Liver (tissue), 8 donors: ENCODE measurements at regions not wholly inside any gene's neighbourhood (a gene's known extent, or its start where the extent isn't known, plus 50 kb on each side); places are given as distances from the start of the nearest gene placed in this dataset.

Experiments used
- DNase-seq: peaks from one replicate; pipeline ENCODE4 v3.0.0-alpha.2; 2017; ENCODE audit warnings: low spot score
- H3K27ac ChIP-seq, 2 donors: one replicate each; pipeline ENCODE4 v1.7.0; 2013; ENCODE audit warnings: inconsistent platforms in 2 of 2, low read length in 2 of 2, control low read depth in 1 of 2, low read depth in 1 of 2, mild to moderate bottlenecking in 1 of 2
- H3K27me3 ChIP-seq, 4 donors: one replicate each; pipeline versions ENCODE4 v1.6.1 to v1.7.0; 2013; ENCODE audit warnings: low read length in 3 of 4, inconsistent platforms in 1 of 4, mild to moderate bottlenecking in 1 of 4, moderate library complexity in 1 of 4; ENCODE audit not compliant: control insufficient read depth in 4 of 4, insufficient read depth in 4 of 4
- H3K36me3 ChIP-seq, 4 donors: one replicate each; pipeline versions ENCODE4 v1.6.1 to v1.7.0; 2013; ENCODE audit warnings: low read length in 3 of 4, mild to moderate bottlenecking in 3 of 4, low read depth in 1 of 4, moderate library complexity in 1 of 4; ENCODE audit not compliant: control insufficient read depth in 4 of 4, insufficient read depth in 3 of 4
- H3K4me1 ChIP-seq, 4 donors: one replicate each; pipeline versions ENCODE4 v1.6.1 to v1.7.0; 2013; ENCODE audit warnings: low read length in 3 of 4, mild to moderate bottlenecking in 3 of 4, moderate library complexity in 1 of 4; ENCODE audit not compliant: control insufficient read depth in 4 of 4, insufficient read depth in 4 of 4
- H3K4me3 ChIP-seq, 3 donors: one replicate each; pipeline versions ENCODE4 v1.6.1 to v1.7.0; 2013; ENCODE audit warnings: low read length in 3 of 3, control low read depth in 1 of 3, low read depth in 1 of 3, mild to moderate bottlenecking in 1 of 3
- H3K9ac ChIP-seq, 2 donors: one replicate each; pipeline ENCODE4 v1.7.0; 2013; ENCODE audit warnings: low read length in 2 of 2, mild to moderate bottlenecking in 2 of 2, moderate library complexity in 2 of 2, control low read depth in 1 of 2, low read depth in 1 of 2
- H3K9me3 ChIP-seq, 4 donors: one replicate each; pipeline versions ENCODE4 v1.6.1 to v1.7.0; 2013; ENCODE audit warnings: low read length in 3 of 4; ENCODE audit not compliant: control insufficient read depth in 4 of 4
- EGR1 ChIP-seq, 2 donors: IDR thresholded peaks; 2 replicates each; pipeline ENCODE4 v1.6.1; 2016 to 2018; ENCODE audit warnings: antibody characterized with exemption in 2 of 2, low read depth in 2 of 2
- FOXA1 ChIP-seq: IDR thresholded peaks from 2 replicates; pipeline ENCODE4 v1.6.1; 2016; ENCODE audit warnings: antibody characterized with exemption
- FOXA2 ChIP-seq: IDR thresholded peaks from 2 replicates; pipeline ENCODE4 v1.6.1; 2016; ENCODE audit warnings: antibody characterized with exemption
- GABPA ChIP-seq, 2 donors: IDR thresholded peaks in 1 of 2; conservative IDR thresholded peaks in 1 of 2; 2 replicates each; pipeline ENCODE4 v1.6.1; 2016; ENCODE audit warnings: antibody characterized with exemption in 2 of 2, mild to moderate bottlenecking in 1 of 2, moderate library complexity in 1 of 2
- HNF4A ChIP-seq, 2 donors: conservative IDR thresholded peaks; 2 replicates each; pipeline ENCODE4 v1.6.1; 2016; ENCODE audit warnings: antibody characterized with exemption in 2 of 2, mild to moderate bottlenecking in 2 of 2
- JUND ChIP-seq, 2 donors: IDR thresholded peaks; 2 replicates each; pipeline ENCODE4 v1.6.1; 2016; ENCODE audit warnings: antibody characterized with exemption in 2 of 2
- NR2F2 ChIP-seq: IDR thresholded peaks from 2 replicates; pipeline ENCODE4 v1.6.1; 2016; ENCODE audit warnings: antibody characterized with exemption
- RAD21 ChIP-seq, 2 donors: IDR thresholded peaks; 2 replicates each; pipeline ENCODE4 v1.6.1; 2016; ENCODE audit warnings: antibody characterized with exemption in 2 of 2, mild to moderate bottlenecking in 2 of 2
- RXRA ChIP-seq, 2 donors: IDR thresholded peaks; 2 replicates each; pipeline ENCODE4 v1.6.1; 2017 to 2018; ENCODE audit warnings: antibody characterized with exemption in 2 of 2, mild to moderate bottlenecking in 1 of 2
- SP1 ChIP-seq: IDR thresholded peaks from 2 replicates; pipeline ENCODE4 v1.6.1; 2018; ENCODE audit warnings: antibody characterized with exemption, mild to moderate bottlenecking
- TAF1 ChIP-seq: conservative IDR thresholded peaks from 2 replicates; pipeline ENCODE4 v1.6.1; 2016; ENCODE audit warnings: antibody characterized with exemption, mild to moderate bottlenecking
- YY1 ChIP-seq: IDR thresholded peaks from 2 replicates; pipeline ENCODE4 v1.6.1; 2016; ENCODE audit warnings: antibody characterized with exemption, mild to moderate bottlenecking
- WGBS: extraction: QIAGEN DNeasy Blood & Tissue Kit; methylation state at CpG from one replicate; pipeline ENCODE4 v1.1.7; 2013; 5-methylcytosine and 5-hydroxymethylcytosine counted together
- TF ChIP-seq, protein P1 (sequence below): IDR thresholded peaks from 2 replicates; pipeline ENCODE4 v1.6.1; 2016; ENCODE audit warnings: antibody characterized with exemption
- TF ChIP-seq, protein P2 (sequence below): fragments of 150-350 bp; IDR thresholded peaks from 2 replicates; pipeline ENCODE4 v1.5.1; 2017; ENCODE audit warnings: improper control_type of control experiment, low read depth, low read length; ENCODE audit not compliant: missing input control
- TF ChIP-seq, protein P3 (sequence below): IDR thresholded peaks from 2 replicates; pipeline ENCODE4 v1.6.1; 2016; ENCODE audit warnings: antibody characterized with exemption
- TF ChIP-seq, protein P4 (sequence below): IDR thresholded peaks from 2 replicates; pipeline ENCODE4 v1.6.1; 2016; ENCODE audit warnings: antibody characterized with exemption
- TF ChIP-seq, protein P5 (sequence below): IDR thresholded peaks from 2 replicates; pipeline ENCODE4 v1.6.1; 2016; ENCODE audit warnings: antibody characterized with exemption, mild to moderate bottlenecking
- donor health status: healthy.
- donor health status: healthy.
- donor health status: healthy.
- donor health status: healthy.
- donor health status: healthy.

DNA sequence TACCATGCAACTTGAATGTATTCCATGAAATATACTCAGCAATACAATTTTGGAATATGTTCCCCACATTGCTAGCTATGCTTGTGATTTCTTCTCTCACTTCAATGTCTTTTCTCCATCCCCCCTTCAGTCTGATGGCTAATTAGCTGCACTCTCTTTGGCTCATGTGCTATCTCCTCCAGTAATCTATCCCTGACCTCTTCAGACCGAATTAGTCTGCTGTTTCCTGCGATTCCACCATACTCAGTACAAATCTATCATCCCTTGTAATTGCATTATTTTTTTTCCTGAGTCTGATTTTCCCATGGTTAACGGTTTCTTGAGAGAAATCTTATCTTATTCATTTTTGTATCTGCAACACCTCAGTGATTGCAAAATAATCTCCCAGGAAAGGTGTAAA lies 360.7 kb upstream of the CDH10 start:
- no peak overlapping the region for H3K27ac ChIP-seq
- H3K4me3 ChIP-seq, result no peak overlapping the region
- no peaks in the 10 kb centered on the region for H3K27me3 ChIP-seq
- H3K9ac ChIP-seq, result no peak overlapping the region
- H3K4me1 ChIP-seq, result no peaks in the 10 kb centered on the region
- DNase-seq, result no peak
- TF ChIP-seq SP1 (no peak), RXRA (IDR thresholded peaks at IDR 0.05) (no peak), FOXA1 (no peak), GABPA (IDR thresholded peaks at IDR 0.05 in 1 of 2, conservative IDR thresholded peaks at IDR 0.05 in 1 of 2) (no peak), TAF1 (no peak), NR2F2 (no peak), EGR1 (IDR thresholded peaks at IDR 0.05; ENCODE audit: low read depth in 2 of 2) (no peak), RAD21 (IDR thresholded peaks at IDR 0.05) (no peak), JUND (IDR thresholded peaks at IDR 0.05) (no peak), HNF4A (conservative IDR thresholded peaks at IDR 0.05) (no peak)
- TF ChIP-seq, protein P1, sequence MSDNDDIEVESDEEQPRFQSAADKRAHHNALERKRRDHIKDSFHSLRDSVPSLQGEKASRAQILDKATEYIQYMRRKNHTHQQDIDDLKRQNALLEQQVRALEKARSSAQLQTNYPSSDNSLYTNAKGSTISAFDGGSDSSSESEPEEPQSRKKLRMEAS, result no peak
- TF ChIP-seq, protein P2, sequence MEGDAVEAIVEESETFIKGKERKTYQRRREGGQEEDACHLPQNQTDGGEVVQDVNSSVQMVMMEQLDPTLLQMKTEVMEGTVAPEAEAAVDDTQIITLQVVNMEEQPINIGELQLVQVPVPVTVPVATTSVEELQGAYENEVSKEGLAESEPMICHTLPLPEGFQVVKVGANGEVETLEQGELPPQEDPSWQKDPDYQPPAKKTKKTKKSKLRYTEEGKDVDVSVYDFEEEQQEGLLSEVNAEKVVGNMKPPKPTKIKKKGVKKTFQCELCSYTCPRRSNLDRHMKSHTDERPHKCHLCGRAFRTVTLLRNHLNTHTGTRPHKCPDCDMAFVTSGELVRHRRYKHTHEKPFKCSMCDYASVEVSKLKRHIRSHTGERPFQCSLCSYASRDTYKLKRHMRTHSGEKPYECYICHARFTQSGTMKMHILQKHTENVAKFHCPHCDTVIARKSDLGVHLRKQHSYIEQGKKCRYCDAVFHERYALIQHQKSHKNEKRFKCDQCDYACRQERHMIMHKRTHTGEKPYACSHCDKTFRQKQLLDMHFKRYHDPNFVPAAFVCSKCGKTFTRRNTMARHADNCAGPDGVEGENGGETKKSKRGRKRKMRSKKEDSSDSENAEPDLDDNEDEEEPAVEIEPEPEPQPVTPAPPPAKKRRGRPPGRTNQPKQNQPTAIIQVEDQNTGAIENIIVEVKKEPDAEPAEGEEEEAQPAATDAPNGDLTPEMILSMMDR, result no peak
- TF ChIP-seq, protein P3, sequence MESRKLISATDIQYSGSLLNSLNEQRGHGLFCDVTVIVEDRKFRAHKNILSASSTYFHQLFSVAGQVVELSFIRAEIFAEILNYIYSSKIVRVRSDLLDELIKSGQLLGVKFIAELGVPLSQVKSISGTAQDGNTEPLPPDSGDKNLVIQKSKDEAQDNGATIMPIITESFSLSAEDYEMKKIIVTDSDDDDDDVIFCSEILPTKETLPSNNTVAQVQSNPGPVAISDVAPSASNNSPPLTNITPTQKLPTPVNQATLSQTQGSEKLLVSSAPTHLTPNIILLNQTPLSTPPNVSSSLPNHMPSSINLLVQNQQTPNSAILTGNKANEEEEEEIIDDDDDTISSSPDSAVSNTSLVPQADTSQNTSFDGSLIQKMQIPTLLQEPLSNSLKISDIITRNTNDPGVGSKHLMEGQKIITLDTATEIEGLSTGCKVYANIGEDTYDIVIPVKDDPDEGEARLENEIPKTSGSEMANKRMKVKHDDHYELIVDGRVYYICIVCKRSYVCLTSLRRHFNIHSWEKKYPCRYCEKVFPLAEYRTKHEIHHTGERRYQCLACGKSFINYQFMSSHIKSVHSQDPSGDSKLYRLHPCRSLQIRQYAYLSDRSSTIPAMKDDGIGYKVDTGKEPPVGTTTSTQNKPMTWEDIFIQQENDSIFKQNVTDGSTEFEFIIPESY, result no peak
- TF ChIP-seq, protein P4, sequence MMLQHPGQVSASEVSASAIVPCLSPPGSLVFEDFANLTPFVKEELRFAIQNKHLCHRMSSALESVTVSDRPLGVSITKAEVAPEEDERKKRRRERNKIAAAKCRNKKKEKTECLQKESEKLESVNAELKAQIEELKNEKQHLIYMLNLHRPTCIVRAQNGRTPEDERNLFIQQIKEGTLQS, result no peak
- H3K9me3 ChIP-seq, result no peaks in the 10 kb centered on the region
- 39% methylated on average over 3 of the region's 3 CpGs for WGBS
- H3K36me3 ChIP-seq, result no peaks in the 10 kb centered on the region

DNA sequence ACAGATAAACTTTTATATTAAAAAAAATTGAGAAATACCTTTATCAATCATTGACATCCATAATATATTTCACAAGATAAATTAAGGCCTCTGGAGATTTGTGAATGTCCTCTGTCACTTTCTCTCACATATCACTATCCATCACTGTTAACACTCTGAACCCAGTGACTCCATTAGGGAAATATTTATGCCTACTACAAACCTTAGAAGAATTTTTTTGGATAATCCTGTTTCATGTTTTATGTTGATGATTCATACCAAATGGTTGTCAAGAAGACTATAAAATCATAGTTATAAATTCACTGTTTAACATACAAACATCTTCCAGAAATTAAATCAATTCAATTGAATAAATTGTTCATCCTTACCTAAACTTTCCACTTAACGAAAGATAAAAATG lies 357.6 kb upstream of the CDH10 start:
- no peak for TF ChIP-seq EGR1 (IDR thresholded peaks at IDR 0.05; ENCODE audit: low read depth in 2 of 2)
- TF ChIP-seq, protein P2, result no peak
- no peak for TF ChIP-seq HNF4A (conservative IDR thresholded peaks at IDR 0.05)
- TF ChIP-seq SP1, result no peak
- TF ChIP-seq, protein P4, result no peak
- TF ChIP-seq, protein P5, sequence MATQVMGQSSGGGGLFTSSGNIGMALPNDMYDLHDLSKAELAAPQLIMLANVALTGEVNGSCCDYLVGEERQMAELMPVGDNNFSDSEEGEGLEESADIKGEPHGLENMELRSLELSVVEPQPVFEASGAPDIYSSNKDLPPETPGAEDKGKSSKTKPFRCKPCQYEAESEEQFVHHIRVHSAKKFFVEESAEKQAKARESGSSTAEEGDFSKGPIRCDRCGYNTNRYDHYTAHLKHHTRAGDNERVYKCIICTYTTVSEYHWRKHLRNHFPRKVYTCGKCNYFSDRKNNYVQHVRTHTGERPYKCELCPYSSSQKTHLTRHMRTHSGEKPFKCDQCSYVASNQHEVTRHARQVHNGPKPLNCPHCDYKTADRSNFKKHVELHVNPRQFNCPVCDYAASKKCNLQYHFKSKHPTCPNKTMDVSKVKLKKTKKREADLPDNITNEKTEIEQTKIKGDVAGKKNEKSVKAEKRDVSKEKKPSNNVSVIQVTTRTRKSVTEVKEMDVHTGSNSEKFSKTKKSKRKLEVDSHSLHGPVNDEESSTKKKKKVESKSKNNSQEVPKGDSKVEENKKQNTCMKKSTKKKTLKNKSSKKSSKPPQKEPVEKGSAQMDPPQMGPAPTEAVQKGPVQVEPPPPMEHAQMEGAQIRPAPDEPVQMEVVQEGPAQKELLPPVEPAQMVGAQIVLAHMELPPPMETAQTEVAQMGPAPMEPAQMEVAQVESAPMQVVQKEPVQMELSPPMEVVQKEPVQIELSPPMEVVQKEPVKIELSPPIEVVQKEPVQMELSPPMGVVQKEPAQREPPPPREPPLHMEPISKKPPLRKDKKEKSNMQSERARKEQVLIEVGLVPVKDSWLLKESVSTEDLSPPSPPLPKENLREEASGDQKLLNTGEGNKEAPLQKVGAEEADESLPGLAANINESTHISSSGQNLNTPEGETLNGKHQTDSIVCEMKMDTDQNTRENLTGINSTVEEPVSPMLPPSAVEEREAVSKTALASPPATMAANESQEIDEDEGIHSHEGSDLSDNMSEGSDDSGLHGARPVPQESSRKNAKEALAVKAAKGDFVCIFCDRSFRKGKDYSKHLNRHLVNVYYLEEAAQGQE, result no peak
- TF ChIP-seq, protein P3, result no peak
- TF ChIP-seq FOXA2, result no peak
- TF ChIP-seq RAD21 (IDR thresholded peaks at IDR 0.05), result no peak
- no peak for TF ChIP-seq GABPA (IDR thresholded peaks at IDR 0.05 in 1 of 2, conservative IDR thresholded peaks at IDR 0.05 in 1 of 2)
- TF ChIP-seq NR2F2, result no peak
- TF ChIP-seq TAF1, result no peak
- no peak for TF ChIP-seq JUND (IDR thresholded peaks at IDR 0.05)
- TF ChIP-seq, protein P1, result no peak
- no peak for TF ChIP-seq RXRA (IDR thresholded peaks at IDR 0.05)
- TF ChIP-seq YY1, result no peak
- Histone ChIP-seq H3K36me3 (no peaks in the 10 kb centered on the region), H3K9me3 (no peaks in the 10 kb centered on the region), H3K4me3 (no peak overlapping the region), H3K27me3 (no peaks in the 10 kb centered on the region), H3K9ac (no peak overlapping the region), H3K27ac (no peak overlapping the region), H3K4me1 (no peaks in the 10 kb centered on the region)
- no peak for DNase-seq
- WGBS, result 77% methylated on average over 1 of the region's 1 CpG
